ENCODE measurements at regions not wholly inside any gene's neighbourhood (a gene's known extent, or its start where the extent isn't known, plus 50 kb on each side); places are given as distances from the start of the nearest gene placed in this dataset.

- no peaks in the 10 kb centered on the region for H3K36me3 ChIP-seq (ENCODE audit: control insufficient read depth, insufficient read depth, low read length)
- no peaks in the 10 kb centered on the region for H3K9me3 ChIP-seq (ENCODE audit: control insufficient read depth, low read length)
- H3K4me1 ChIP-seq (ENCODE audit: control insufficient read depth, insufficient read depth, low read length, poor library complexity, severe bottlenecking) = no peaks in the 10 kb centered on the region
- H3K4me3 ChIP-seq (ENCODE audit: extremely low read depth, insufficient read depth, low read length, poor library complexity, severe bottlenecking) = no peak overlapping the region
- H3K27ac ChIP-seq (ENCODE audit: low read depth, low read length, severe bottlenecking) = no peak overlapping the region
- 100% methylated on average over 2 of the region's 5 CpGs; no CpG with 5 or more reads in 1 of the 2 experiments for WGBS, 2 experiments (ENCODE audit: insufficient coverage in 2 of 2)
Measured at GRCh38 chr15:95591270-95591669, 739.2 kb upstream of the NR2F2 start.

GRCh38 chr15:95591886-95592285, 738.6 kb upstream of the NR2F2 start:
- Histone ChIP-seq H3K36me3 (ENCODE audit: control insufficient read depth, insufficient read depth, low read length) (no peaks in the 10 kb centered on the region), H3K4me1 (ENCODE audit: control insufficient read depth, insufficient read depth, low read length, poor library complexity, severe bottlenecking) (no peaks in the 10 kb centered on the region), H3K4me3 (ENCODE audit: extremely low read depth, insufficient read depth, low read length, poor library complexity, severe bottlenecking) (no peak overlapping the region), H3K9me3 (ENCODE audit: control insufficient read depth, low read length) (no peaks in the 10 kb centered on the region), H3K27ac (ENCODE audit: low read depth, low read length, severe bottlenecking) (no peak overlapping the region)
- WGBS, 2 experiments (ENCODE audit: insufficient coverage in 2 of 2) = 100% methylated on average over 2 to 3 of the region's 3 CpGs

GRCh38 chr15:95594496-95594895, 736.0 kb upstream of the NR2F2 start:
- no peak overlapping the region for H3K27ac ChIP-seq (ENCODE audit: low read depth, low read length, severe bottlenecking)
- 60 to 82% methylated on average over 1 to 2 of the region's 4 CpGs for WGBS, 2 experiments (ENCODE audit: insufficient coverage in 2 of 2)

GRCh38 chr15:95595759-95596158, 734.7 kb upstream of the NR2F2 start:
- Histone ChIP-seq H3K9me3 (ENCODE audit: control insufficient read depth, low read length) (peaks cover 5% of the 10 kb centered on the region), H3K36me3 (ENCODE audit: control insufficient read depth, insufficient read depth, low read length) (no peaks in the 10 kb centered on the region), H3K4me3 (ENCODE audit: extremely low read depth, insufficient read depth, low read length, poor library complexity, severe bottlenecking) (no peak overlapping the region), H3K27ac (ENCODE audit: low read depth, low read length, severe bottlenecking) (no peak overlapping the region), H3K4me1 (ENCODE audit: control insufficient read depth, insufficient read depth, low read length, poor library complexity, severe bottlenecking) (no peaks in the 10 kb centered on the region)

More at GRCh38 chr15:95594496-95594895, 736.0 kb upstream of the NR2F2 start:
- H3K9me3 ChIP-seq (ENCODE audit: control insufficient read depth, low read length) = no peaks in the 10 kb centered on the region
- no peaks in the 10 kb centered on the region for H3K36me3 ChIP-seq (ENCODE audit: control insufficient read depth, insufficient read depth, low read length)
- H3K4me3 ChIP-seq (ENCODE audit: extremely low read depth, insufficient read depth, low read length, poor library complexity, severe bottlenecking) = no peak overlapping the region
- no peaks in the 10 kb centered on the region for H3K4me1 ChIP-seq (ENCODE audit: control insufficient read depth, insufficient read depth, low read length, poor library complexity, severe bottlenecking)

- no peak overlapping the region for H3K4me3 ChIP-seq (ENCODE audit: extremely low read depth, insufficient read depth, low read length, poor library complexity, severe bottlenecking)
- WGBS, 2 experiments (ENCODE audit: insufficient coverage in 2 of 2) = 25 to 64% methylated on average over 1 to 3 of the region's 6 CpGs
Measured at GRCh38 chr15:95596496-95596895, 734.0 kb upstream of the NR2F2 start.

GRCh38 chr15:95598251-95598855, 732.1 kb upstream of the NR2F2 start:
- H3K4me3 ChIP-seq (ENCODE audit: extremely low read depth, insufficient read depth, low read length, poor library complexity, severe bottlenecking) = no peak overlapping the region
- H3K36me3 ChIP-seq (ENCODE audit: control insufficient read depth, insufficient read depth, low read length) = no peaks in the 10 kb centered on the region
- no peaks in the 10 kb centered on the region for H3K4me1 ChIP-seq (ENCODE audit: control insufficient read depth, insufficient read depth, low read length, poor library complexity, severe bottlenecking)
- peaks cover 5% of the 10 kb centered on the region for H3K9me3 ChIP-seq (ENCODE audit: control insufficient read depth, low read length)
- 85 to 88% methylated on average over 6 of the region's 8 CpGs for WGBS, 2 experiments (ENCODE audit: insufficient coverage in 2 of 2)
- no peak overlapping the region for H3K27ac ChIP-seq (ENCODE audit: low read depth, low read length, severe bottlenecking)

More at GRCh38 chr15:95596496-95596895, 734.0 kb upstream of the NR2F2 start:
- Histone ChIP-seq H3K27ac (ENCODE audit: low read depth, low read length, severe bottlenecking) (no peak overlapping the region), H3K4me1 (ENCODE audit: control insufficient read depth, insufficient read depth, low read length, poor library complexity, severe bottlenecking) (no peaks in the 10 kb centered on the region), H3K36me3 (ENCODE audit: control insufficient read depth, insufficient read depth, low read length) (no peaks in the 10 kb centered on the region), H3K9me3 (ENCODE audit: control insufficient read depth, low read length) (peaks cover 5% of the 10 kb centered on the region)

- Histone ChIP-seq H3K36me3 (ENCODE audit: control insufficient read depth, insufficient read depth, low read length) (no peaks in the 10 kb centered on the region), H3K27ac (ENCODE audit: low read depth, low read length, severe bottlenecking) (no peak overlapping the region), H3K4me3 (ENCODE audit: extremely low read depth, insufficient read depth, low read length, poor library complexity, severe bottlenecking) (no peak overlapping the region), H3K9me3 (ENCODE audit: control insufficient read depth, low read length) (peaks cover 5% of the 10 kb centered on the region), H3K4me1 (ENCODE audit: control insufficient read depth, insufficient read depth, low read length, poor library complexity, severe bottlenecking) (no peaks in the 10 kb centered on the region)
- 100% methylated on average over 2 of the region's 2 CpGs; no CpG with 5 or more reads in 1 of the 2 experiments for WGBS, 2 experiments (ENCODE audit: insufficient coverage in 2 of 2)
Measured at GRCh38 chr15:95600367-95600766, 730.1 kb upstream of the NR2F2 start.

GRCh38 chr15:95600884-95601283, 729.6 kb upstream of the NR2F2 start:
- Histone ChIP-seq H3K4me3 (ENCODE audit: extremely low read depth, insufficient read depth, low read length, poor library complexity, severe bottlenecking) (no peak overlapping the region), H3K27ac (ENCODE audit: low read depth, low read length, severe bottlenecking) (no peak overlapping the region), H3K9me3 (ENCODE audit: control insufficient read depth, low read length) (peaks cover 5% of the 10 kb centered on the region), H3K4me1 (ENCODE audit: control insufficient read depth, insufficient read depth, low read length, poor library complexity, severe bottlenecking) (no peaks in the 10 kb centered on the region), H3K36me3 (ENCODE audit: control insufficient read depth, insufficient read depth, low read length) (no peaks in the 10 kb centered on the region)
- no CpG with 5 or more reads among the region's 3 CpGs for WGBS, 2 experiments (ENCODE audit: insufficient coverage in 2 of 2)

- no peaks in the 10 kb centered on the region for H3K4me1 ChIP-seq (ENCODE audit: control insufficient read depth, insufficient read depth, low read length, poor library complexity, severe bottlenecking)
- no peak overlapping the region for H3K27ac ChIP-seq (ENCODE audit: low read depth, low read length, severe bottlenecking)
- H3K4me3 ChIP-seq (ENCODE audit: extremely low read depth, insufficient read depth, low read length, poor library complexity, severe bottlenecking) = no peak overlapping the region
- 80 to 100% methylated on average over 1 of the region's 5 CpGs for WGBS, 2 experiments (ENCODE audit: insufficient coverage in 2 of 2)
- peaks cover 5% of the 10 kb centered on the region for H3K9me3 ChIP-seq (ENCODE audit: control insufficient read depth, low read length)
- no peaks in the 10 kb centered on the region for H3K36me3 ChIP-seq (ENCODE audit: control insufficient read depth, insufficient read depth, low read length)
Measured at GRCh38 chr15:95601525-95601924, 729.0 kb upstream of the NR2F2 start.

GRCh38 chr15:95603802-95604201, 726.7 kb upstream of the NR2F2 start:
- WGBS, 2 experiments (ENCODE audit: insufficient coverage in 2 of 2) = 92 to 97% methylated on average over 5 to 8 of the region's 8 CpGs
- H3K4me1 ChIP-seq (ENCODE audit: control insufficient read depth, insufficient read depth, low read length, poor library complexity, severe bottlenecking) = no peaks in the 10 kb centered on the region
- no peaks in the 10 kb centered on the region for H3K36me3 ChIP-seq (ENCODE audit: control insufficient read depth, insufficient read depth, low read length)
- H3K27ac ChIP-seq (ENCODE audit: low read depth, low read length, severe bottlenecking) = no peak overlapping the region
- H3K4me3 ChIP-seq (ENCODE audit: extremely low read depth, insufficient read depth, low read length, poor library complexity, severe bottlenecking) = no peak overlapping the region
- H3K9me3 ChIP-seq (ENCODE audit: control insufficient read depth, low read length) = peaks cover 5% of the 10 kb centered on the region

GRCh38 chr15:95604634-95605036, 725.9 kb upstream of the NR2F2 start:
- 100% methylated on average over 1 of the region's 1 CpG; no CpG with 5 or more reads in 1 of the 2 experiments for WGBS, 2 experiments (ENCODE audit: insufficient coverage in 2 of 2)
- Histone ChIP-seq H3K4me1 (ENCODE audit: control insufficient read depth, insufficient read depth, low read length, poor library complexity, severe bottlenecking) (no peaks in the 10 kb centered on the region), H3K4me3 (ENCODE audit: extremely low read depth, insufficient read depth, low read length, poor library complexity, severe bottlenecking) (no peak overlapping the region), H3K36me3 (ENCODE audit: control insufficient read depth, insufficient read depth, low read length) (no peaks in the 10 kb centered on the region), H3K9me3 (ENCODE audit: control insufficient read depth, low read length) (peaks cover 5% of the 10 kb centered on the region), H3K27ac (ENCODE audit: low read depth, low read length, severe bottlenecking) (no peak overlapping the region)
